H9 (cell line): ENCODE measurements at regions not wholly inside any gene's neighbourhood (a gene's known extent, or its start where the extent isn't known, plus 50 kb on each side); places are given as distances from the start of the nearest gene placed in this dataset.

Experiments
- DNase-seq: peaks from one replicate; pipeline ENCODE4 v3.0.0-alpha.2; 2017
- H2AFZ ChIP-seq: one replicate; pipeline ENCODE4 v1.6.1; 2013; ENCODE audit warnings: mild to moderate bottlenecking, low read length, control low read depth, moderate library complexity
- H2AK5ac ChIP-seq: 2 replicates; pipeline ENCODE4 v1.6.1; 2013; ENCODE audit warnings: low read length, control low read depth, mixed read lengths; ENCODE audit not compliant: insufficient read length
- H2BK120ac ChIP-seq: one replicate; pipeline ENCODE4 v1.6.1; 2013; ENCODE audit warnings: low read depth, mild to moderate bottlenecking, low read length, control low read depth, inconsistent platforms; ENCODE audit not compliant: poor library complexity, severe bottlenecking
- H2BK12ac ChIP-seq: 2 replicates; pipeline ENCODE4 v1.6.1; 2013; ENCODE audit warnings: low read length, control low read depth, mixed read lengths, low read depth; ENCODE audit not compliant: insufficient read length
- H2BK15ac ChIP-seq: 2 replicates; pipeline ENCODE4 v1.6.1; 2013; ENCODE audit warnings: low read depth, low read length, control low read depth
- H2BK20ac ChIP-seq: one replicate; pipeline ENCODE4 v1.6.1; 2013; ENCODE audit warnings: low read depth, mild to moderate bottlenecking, low read length, control low read depth, inconsistent platforms; ENCODE audit not compliant: poor library complexity, severe bottlenecking
- H2BK5ac ChIP-seq: 2 replicates; pipeline ENCODE4 v1.6.1; 2013; ENCODE audit warnings: low read length, control low read depth, mixed read lengths; ENCODE audit not compliant: insufficient read length
- H3K14ac ChIP-seq: 2 replicates; pipeline ENCODE4 v1.6.1; 2013; ENCODE audit warnings: low read length, control low read depth; ENCODE audit not compliant: insufficient read depth
- H3K18ac ChIP-seq: 2 replicates; pipeline ENCODE4 v1.6.1; 2013; ENCODE audit warnings: low read depth, mild to moderate bottlenecking, mixed read lengths, low read length, control low read depth; ENCODE audit not compliant: insufficient read length
- H3K23ac ChIP-seq: 2 replicates; pipeline ENCODE4 v1.6.1; 2013; ENCODE audit warnings: low read length, control low read depth, mixed read lengths, low read depth; ENCODE audit not compliant: insufficient read length
- H3K23me2 ChIP-seq: 2 replicates; pipeline ENCODE4 v1.6.1; 2013; ENCODE audit warnings: low read depth, mild to moderate bottlenecking, mixed read lengths, low read length, control low read depth; ENCODE audit not compliant: insufficient read length, poor library complexity, severe bottlenecking
- H3K27ac ChIP-seq: 2 replicates; pipeline ENCODE4 v1.5.1; 2013; ENCODE audit warnings: low read length, control low read depth, mixed read lengths, low read depth; ENCODE audit not compliant: insufficient read length
- H3K27me3 ChIP-seq: 2 replicates; pipeline ENCODE4 v1.6.1; 2013; ENCODE audit warnings: low read length, control low read depth, inconsistent platforms; ENCODE audit not compliant: insufficient read depth
- H3K4ac ChIP-seq: 2 replicates; pipeline ENCODE4 v1.6.1; 2013; ENCODE audit warnings: low read depth, mild to moderate bottlenecking, control low read depth, inconsistent platforms, low read length, moderate library complexity
- H3K4me1 ChIP-seq: 2 replicates; pipeline ENCODE4 v1.6.1; 2013; ENCODE audit warnings: low read length, control low read depth, inconsistent platforms; ENCODE audit not compliant: insufficient read depth
- H3K4me2 ChIP-seq: 2 replicates; pipeline ENCODE4 v1.6.1; 2013; ENCODE audit warnings: low read length, control low read depth, mixed read lengths; ENCODE audit not compliant: insufficient read length, insufficient read depth
- H3K56ac ChIP-seq: 2 replicates; pipeline ENCODE4 v1.6.1; 2013; ENCODE audit warnings: low read depth, mild to moderate bottlenecking, mixed read lengths, low read length, control low read depth; ENCODE audit not compliant: insufficient read length
- H3K79me1 ChIP-seq: 2 replicates; pipeline ENCODE4 v1.6.1; 2013; ENCODE audit warnings: low read depth, mild to moderate bottlenecking, moderate library complexity, low read length, control low read depth, inconsistent platforms; ENCODE audit not compliant: insufficient read depth, poor library complexity, severe bottlenecking
- H3K79me2 ChIP-seq: 2 replicates; pipeline ENCODE4 v1.6.1; 2013; ENCODE audit warnings: low read length, control low read depth, inconsistent platforms; ENCODE audit not compliant: insufficient read depth
- H3K9ac ChIP-seq: 2 replicates; pipeline ENCODE4 v1.6.1; 2013; ENCODE audit warnings: low read length, control low read depth, mixed read lengths; ENCODE audit not compliant: insufficient read length; ENCODE audit errors: extremely low read depth
- H3K9me3 ChIP-seq: one replicate; pipeline ENCODE4 v1.6.1; 2013; ENCODE audit warnings: low read depth, low read length, inconsistent platforms; ENCODE audit not compliant: control insufficient read depth
- H3T11ph ChIP-seq: one replicate; pipeline ENCODE4 v1.6.1; 2013; ENCODE audit warnings: mild to moderate bottlenecking, low read length, control low read depth, inconsistent platforms
- H4K20me1 ChIP-seq: one replicate; pipeline ENCODE4 v1.6.1; 2013; ENCODE audit not compliant: control insufficient read depth, insufficient read length, insufficient read depth
- H4K5ac ChIP-seq: 2 replicates; pipeline ENCODE4 v1.6.1; 2013; ENCODE audit warnings: low read depth, mild to moderate bottlenecking, mixed read lengths, low read length, control low read depth; ENCODE audit not compliant: insufficient read length
- H4K8ac ChIP-seq: replicated peaks from 2 replicates; pipeline ENCODE4 v1.6.1; 2013; ENCODE audit warnings: low read length, control low read depth, mixed read lengths, low read depth; ENCODE audit not compliant: insufficient read length
- H4K91ac ChIP-seq: 2 replicates; pipeline ENCODE4 v1.6.1; 2013; ENCODE audit warnings: low read depth, mild to moderate bottlenecking, moderate library complexity, mixed read lengths, low read length, control low read depth; ENCODE audit not compliant: insufficient read length
- H3K27ac Mint-ChIP-seq, 3 experiments: 2 replicates in 2 of 3; 3 replicates in 1 of 3; pipeline ENCODE4 v1.8.0; 2020 to 2021; ENCODE audit warnings: mixed read lengths in 3 of 3, mild to moderate bottlenecking in 1 of 3, moderate library complexity in 1 of 3
- H3K27me3 Mint-ChIP-seq: 2 replicates; pipeline ENCODE4 v1.8.0; 2021; ENCODE audit warnings: low read depth, mild to moderate bottlenecking, moderate library complexity, mixed read lengths
- H3K36me3 Mint-ChIP-seq, 3 experiments: 2 replicates in 2 of 3; 3 replicates in 1 of 3; pipeline ENCODE4 v1.8.0; 2020 to 2021; ENCODE audit warnings: low read depth in 3 of 3, mixed read lengths in 3 of 3; ENCODE audit not compliant: insufficient read depth in 1 of 3
- H3K4me1 Mint-ChIP-seq, 2 experiments: 2 replicates each; pipeline ENCODE4 v1.8.0; 2020; ENCODE audit warnings: mixed read lengths in 2 of 2
- H3K4me3 Mint-ChIP-seq, 2 experiments: 2 replicates in 1 of 2; 3 replicates in 1 of 2; pipeline ENCODE4 v1.8.0; 2020 to 2021; ENCODE audit warnings: mild to moderate bottlenecking in 2 of 2, mixed read lengths in 2 of 2, moderate library complexity in 1 of 2
- H3K9me3 Mint-ChIP-seq, 2 experiments: 2 replicates in 1 of 2; 3 replicates in 1 of 2; pipeline ENCODE4 v1.8.0; 2020; ENCODE audit warnings: mild to moderate bottlenecking in 2 of 2, mixed read lengths in 2 of 2, moderate library complexity in 1 of 2
- CTCF ChIP-seq: fragments of 200-600 bp; sonication (generic); conservative IDR thresholded peaks from 3 replicates; pipeline ENCODE4 v1.8.0; 2021; ENCODE audit warnings: antibody characterized with exemption, mild to moderate bottlenecking
- WGBS: extraction: QIAGEN DNeasy Blood & Tissue Kit; methylation state at CpG from one replicate; pipeline ENCODE4 v1.1.7; 2013; ENCODE audit warnings: missing lambda C conversion rate, low lambda C conversion rate, mixed read lengths; ENCODE audit not compliant: insufficient read length; ENCODE audit errors: extremely low coverage; 5-methylcytosine and 5-hydroxymethylcytosine counted together

- no peak overlapping the region for H3K4me2 ChIP-seq
- no CpG with 5 or more reads among the region's 2 CpGs for WGBS
- Mint-ChIP-seq H3K9me3 (no peaks in the 10 kb centered on the region; a peak in 1 of 5 replicates), H3K36me3 (peaks cover 0 to 11% (median 8%) of the 10 kb centered on the region in 3 experiments; a peak in 4 of 7 replicates), H3K4me1 (no peaks in the 10 kb centered on the region), H3K4me3 (no peak overlapping the region), H3K27me3 (no peaks in the 10 kb centered on the region), H3K27ac (no peak overlapping the region)
- H3K9me3 ChIP-seq, result no peaks in the 10 kb centered on the region
- H3K23me2 ChIP-seq, result no peaks in the 10 kb centered on the region
- H2BK120ac ChIP-seq, result no peak overlapping the region
- H3K4ac ChIP-seq, result no peak overlapping the region
- H3K18ac ChIP-seq, result no peak overlapping the region
- H3K9ac ChIP-seq, result no peak overlapping the region
- DNase-seq, result no peak
- H3K4me1 ChIP-seq, result no peaks in the 10 kb centered on the region
- no peak overlapping the region for H2BK12ac ChIP-seq
- no peak overlapping the region for H2BK20ac ChIP-seq
- no peak overlapping the region for H4K5ac ChIP-seq
- no peak overlapping the region for H2BK5ac ChIP-seq
- no peak overlapping the region for H4K8ac ChIP-seq
- H3K23ac ChIP-seq, result no peak overlapping the region
- TF ChIP-seq CTCF, result no peak
- H3T11ph ChIP-seq, result no peak overlapping the region
- no peaks in the 10 kb centered on the region for H4K20me1 ChIP-seq
- no peak overlapping the region for H3K27ac ChIP-seq
- no peaks in the 10 kb centered on the region for H3K27me3 ChIP-seq
- H2AK5ac ChIP-seq, result no peak overlapping the region
- H3K79me2 ChIP-seq, result no peaks in the 10 kb centered on the region
- H4K91ac ChIP-seq, result no peak overlapping the region
- H2AFZ ChIP-seq, result no peak overlapping the region
- no peak overlapping the region for H3K56ac ChIP-seq
- no peak overlapping the region for H3K14ac ChIP-seq
- no peaks in the 10 kb centered on the region for H3K79me1 ChIP-seq
- no peak overlapping the region for H2BK15ac ChIP-seq
These were observed 1673.2 kb upstream of the PRR20A start for GRCh38 chr13:55467476-55467875.
